ENCODE measurements at regions not wholly inside any gene's neighbourhood (a gene's known extent, or its start where the extent isn't known, plus 50 kb on each side); places are given as distances from the start of the nearest gene placed in this dataset.
A peak's percentile ranks its signal among the peaks of the same experiment; 100 is the strongest.

GRCh38 chr7:153380636-153381035 is 621.1 kb downstream of the ACTR3B start:
- no peaks in the 10 kb centered on the region for H3K9me3 ChIP-seq (replicated peaks)
- no peak overlapping the region for H3K27ac ChIP-seq (replicated peaks)
- H3K27me3 ChIP-seq (ENCODE audit: low read depth) = no peaks in the 10 kb centered on the region
- H3K4me3 ChIP-seq = no peak overlapping the region
- no peaks in the 10 kb centered on the region for H3K36me3 ChIP-seq
- no peaks in the 10 kb centered on the region for H3K4me1 ChIP-seq
- intact Hi-C loops (cut with micrococcal nuclease) = no loop called here
- no peak for DNase-seq
- no peak for TF ChIP-seq CTCF (IDR thresholded peaks at IDR 0.05; ENCODE audit: borderline replicate concordance)

DNA sequence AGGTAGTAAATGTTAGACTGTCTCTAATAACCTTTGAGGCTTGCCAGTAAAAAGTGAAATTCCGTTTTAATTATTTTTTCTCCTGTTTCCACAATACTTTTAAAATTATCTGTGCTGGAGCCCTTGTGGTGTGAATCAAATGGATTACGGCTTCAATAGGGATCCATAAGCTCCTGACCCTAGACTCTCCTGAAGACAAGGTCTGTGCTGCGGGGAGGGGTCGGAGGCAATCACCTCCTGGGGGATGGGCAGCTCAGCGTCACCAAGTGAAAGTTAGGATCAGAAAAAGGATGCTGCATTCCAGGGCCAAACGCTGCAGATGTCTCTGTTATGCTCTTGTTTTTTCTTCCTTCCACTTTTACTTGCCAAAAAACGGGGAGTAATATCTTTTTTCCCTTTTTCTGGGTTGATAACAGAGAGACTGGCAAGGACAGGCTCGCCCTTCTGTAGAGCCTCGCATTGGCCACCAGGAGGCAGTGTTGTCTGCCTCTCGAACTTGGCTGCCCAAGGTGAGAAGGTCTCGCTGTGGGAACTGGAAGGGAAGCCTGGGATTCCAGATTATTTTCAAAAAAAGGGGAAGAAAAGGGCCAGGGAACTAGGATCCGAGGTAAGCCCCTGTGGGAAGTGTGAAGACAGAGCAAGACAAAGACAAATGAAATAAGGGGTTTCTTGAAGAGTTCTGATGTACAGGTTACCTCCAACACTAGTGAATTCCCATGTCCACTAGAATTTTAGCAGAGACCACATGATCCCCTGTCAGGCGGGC is 621.9 kb downstream of the ACTR3B start:
- DNase-seq = no peak
- peak overlapping the region; percentile 23 for H3K4me3 ChIP-seq
- intact Hi-C loops (cut with micrococcal nuclease) = no loop called here
- H3K27ac ChIP-seq (replicated peaks) = no peak overlapping the region
- no peaks in the 10 kb centered on the region for H3K9me3 ChIP-seq (replicated peaks)
- peak; percentile 75 for TF ChIP-seq CTCF (IDR thresholded peaks at IDR 0.05; ENCODE audit: borderline replicate concordance)
- peaks cover 3% of the 10 kb centered on the region for H3K27me3 ChIP-seq (ENCODE audit: low read depth)
- H3K36me3 ChIP-seq = no peaks in the 10 kb centered on the region
- H3K4me1 ChIP-seq = no peaks in the 10 kb centered on the region

- TF ChIP-seq CTCF (IDR thresholded peaks at IDR 0.05; ENCODE audit: borderline replicate concordance) = no peak
- intact Hi-C loops (cut with micrococcal nuclease) = no loop called here
Observed at GRCh38 chr7:153382641-153383101, 623.1 kb downstream of the ACTR3B start.

GRCh38 chr7:153383781-153384180 is 624.2 kb downstream of the ACTR3B start:
- TF ChIP-seq CTCF (IDR thresholded peaks at IDR 0.05; ENCODE audit: borderline replicate concordance) = no peak
- Histone ChIP-seq H3K36me3 (no peaks in the 10 kb centered on the region), H3K9me3 (replicated peaks) (no peaks in the 10 kb centered on the region), H3K27me3 (ENCODE audit: low read depth) (peaks cover 3% of the 10 kb centered on the region), H3K4me1 (no peaks in the 10 kb centered on the region), H3K27ac (replicated peaks) (no peak overlapping the region), H3K4me3 (no peak overlapping the region)
- DNase-seq = no peak
- intact Hi-C loops (cut with micrococcal nuclease) = no loop called here

More at GRCh38 chr7:153382641-153383101, 623.1 kb downstream of the ACTR3B start:
- Histone ChIP-seq H3K36me3 (no peaks in the 10 kb centered on the region), H3K4me3 (no peak overlapping the region), H3K27me3 (ENCODE audit: low read depth) (peaks cover 3% of the 10 kb centered on the region), H3K4me1 (no peaks in the 10 kb centered on the region), H3K9me3 (replicated peaks) (no peaks in the 10 kb centered on the region), H3K27ac (replicated peaks) (no peak overlapping the region)
- no peak for DNase-seq

GRCh38 chr7:153385502-153385901 is 626.0 kb downstream of the ACTR3B start:
- intact Hi-C loops (cut with micrococcal nuclease) = no loop called here
- H3K9me3 ChIP-seq (replicated peaks) = peaks cover 7% of the 10 kb centered on the region
- H3K27me3 ChIP-seq (ENCODE audit: low read depth) = peaks cover 3% of the 10 kb centered on the region
- no peak for TF ChIP-seq CTCF (IDR thresholded peaks at IDR 0.05; ENCODE audit: borderline replicate concordance)
- DNase-seq = no peak
- H3K27ac ChIP-seq (replicated peaks) = no peak overlapping the region
- no peak overlapping the region for H3K4me3 ChIP-seq
- no peaks in the 10 kb centered on the region for H3K4me1 ChIP-seq
- no peaks in the 10 kb centered on the region for H3K36me3 ChIP-seq
